ENCODE measurements at regions not wholly inside any gene's neighbourhood (a gene's known extent, or its start where the extent isn't known, plus 50 kb on each side); places are given as distances from the start of the nearest gene placed in this dataset.
"Not testable (repeated sequence)": the region's sequence is repeated elsewhere in the genome, so short reads cannot be mapped to it uniquely, and the experiment has no call there.

DNA sequence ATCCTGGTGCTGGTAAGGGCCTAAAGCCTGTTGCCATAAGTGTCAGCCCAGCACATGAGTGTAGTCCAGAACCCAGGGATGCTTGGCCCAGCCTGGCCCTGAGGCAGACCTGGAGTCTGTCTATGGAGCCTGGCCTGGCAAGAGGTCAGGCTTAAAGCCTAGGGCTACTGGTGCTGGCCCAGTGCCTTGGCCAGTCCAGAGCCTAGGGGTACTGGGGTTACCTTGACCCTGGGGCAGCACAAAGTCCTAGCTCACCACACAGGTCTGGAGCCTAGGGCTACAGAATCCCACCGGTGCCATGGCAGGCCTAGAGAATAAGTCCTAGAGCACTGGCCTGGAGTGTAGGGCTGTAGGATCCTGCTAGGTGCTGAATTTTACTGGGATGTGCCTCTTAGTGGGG is 393.8 kb downstream of the MAGEE1 start:
- intact Hi-C loops (cut with micrococcal nuclease; ENCODE audit: unreplicated experiment) = no loop called here
- no peaks in the 10 kb centered on the region for H3K4me1 Mint-ChIP-seq (ENCODE audit: low read depth, unreplicated experiment)
- CTCF ChIA-PET = no interaction called here
- no peak overlapping the region for H3K27ac Mint-ChIP-seq (ENCODE audit: unreplicated experiment)
- peaks cover 6% of the 10 kb centered on the region for H3K9me3 Mint-ChIP-seq (ENCODE audit: low read depth, unreplicated experiment)
- H3K4me3 Mint-ChIP-seq (ENCODE audit: low read depth, unreplicated experiment) = no peak overlapping the region
- no TSS peak for BruUV-seq (replicated peaks)
- no peak for DNase-seq
- TF ChIP-seq, protein P1, sequence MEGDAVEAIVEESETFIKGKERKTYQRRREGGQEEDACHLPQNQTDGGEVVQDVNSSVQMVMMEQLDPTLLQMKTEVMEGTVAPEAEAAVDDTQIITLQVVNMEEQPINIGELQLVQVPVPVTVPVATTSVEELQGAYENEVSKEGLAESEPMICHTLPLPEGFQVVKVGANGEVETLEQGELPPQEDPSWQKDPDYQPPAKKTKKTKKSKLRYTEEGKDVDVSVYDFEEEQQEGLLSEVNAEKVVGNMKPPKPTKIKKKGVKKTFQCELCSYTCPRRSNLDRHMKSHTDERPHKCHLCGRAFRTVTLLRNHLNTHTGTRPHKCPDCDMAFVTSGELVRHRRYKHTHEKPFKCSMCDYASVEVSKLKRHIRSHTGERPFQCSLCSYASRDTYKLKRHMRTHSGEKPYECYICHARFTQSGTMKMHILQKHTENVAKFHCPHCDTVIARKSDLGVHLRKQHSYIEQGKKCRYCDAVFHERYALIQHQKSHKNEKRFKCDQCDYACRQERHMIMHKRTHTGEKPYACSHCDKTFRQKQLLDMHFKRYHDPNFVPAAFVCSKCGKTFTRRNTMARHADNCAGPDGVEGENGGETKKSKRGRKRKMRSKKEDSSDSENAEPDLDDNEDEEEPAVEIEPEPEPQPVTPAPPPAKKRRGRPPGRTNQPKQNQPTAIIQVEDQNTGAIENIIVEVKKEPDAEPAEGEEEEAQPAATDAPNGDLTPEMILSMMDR (IDR thresholded peaks at IDR 0.05; ENCODE audit: unreplicated experiment) = no peak
- H3K27me3 Mint-ChIP-seq (ENCODE audit: unreplicated experiment) = no peaks in the 10 kb centered on the region
- H3K36me3 Mint-ChIP-seq (ENCODE audit: insufficient read depth, unreplicated experiment) = no peaks in the 10 kb centered on the region

DNA sequence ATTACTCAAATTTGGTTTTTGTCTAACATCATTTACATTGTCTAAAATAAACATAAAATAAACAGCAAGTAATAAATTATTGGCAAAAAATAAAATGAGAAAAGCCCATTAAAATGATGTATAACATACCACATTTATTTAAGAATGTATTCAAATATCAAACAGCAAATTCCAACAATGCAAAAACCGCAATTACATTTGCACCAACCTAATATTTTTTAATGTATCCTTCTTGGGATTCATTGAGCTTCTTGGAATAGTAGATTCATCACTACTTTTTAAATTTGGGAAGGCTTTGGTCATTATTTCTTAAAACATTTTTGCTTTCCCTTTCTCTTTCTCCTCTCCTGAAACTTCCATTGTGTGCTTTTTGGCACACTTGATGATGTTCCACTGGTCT is 400.2 kb downstream of the MAGEE1 start:
- TF ChIP-seq, protein P1 (IDR thresholded peaks at IDR 0.05; ENCODE audit: unreplicated experiment) = no peak
- CTCF ChIA-PET = no interaction called here
- Mint-ChIP-seq H3K27ac (ENCODE audit: unreplicated experiment) (no peak overlapping the region), H3K9me3 (ENCODE audit: low read depth, unreplicated experiment) (peaks cover 3% of the 10 kb centered on the region), H3K4me1 (ENCODE audit: low read depth, unreplicated experiment) (no peaks in the 10 kb centered on the region), H3K27me3 (ENCODE audit: unreplicated experiment) (no peaks in the 10 kb centered on the region), H3K4me3 (ENCODE audit: low read depth, unreplicated experiment) (no peak overlapping the region), H3K36me3 (ENCODE audit: insufficient read depth, unreplicated experiment) (no peaks in the 10 kb centered on the region)
- intact Hi-C loops (cut with micrococcal nuclease; ENCODE audit: unreplicated experiment) = no loop called here
- BruUV-seq (replicated peaks) = no TSS peak
- DNase-seq = no peak

DNA sequence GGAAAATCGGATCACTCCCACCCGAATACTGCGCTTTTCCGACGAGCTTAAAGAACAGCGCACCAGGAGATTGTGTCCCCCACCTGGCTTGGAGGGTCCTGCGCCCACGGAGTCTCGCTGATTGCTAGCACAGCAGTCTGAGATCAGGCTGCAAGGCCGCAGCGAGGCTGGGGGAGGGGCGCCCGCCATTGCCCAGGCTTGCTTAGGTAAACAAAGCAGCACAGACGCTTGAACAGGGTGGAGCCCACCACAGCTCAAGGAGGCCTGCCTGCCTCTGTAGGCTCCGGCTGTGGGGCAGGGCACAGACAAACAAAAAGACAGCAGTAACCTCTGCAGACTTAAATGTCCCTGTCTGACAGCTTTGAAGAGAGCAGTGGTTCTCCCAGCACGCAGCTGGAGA is 413.4 kb downstream of the MAGEE1 start:
- H3K27me3 Mint-ChIP-seq (ENCODE audit: unreplicated experiment); H3K4me3 Mint-ChIP-seq (ENCODE audit: low read depth, unreplicated experiment); H3K4me1 Mint-ChIP-seq (ENCODE audit: low read depth, unreplicated experiment); CTCF ChIA-PET; H3K27ac Mint-ChIP-seq (ENCODE audit: unreplicated experiment); DNase-seq; H3K9me3 Mint-ChIP-seq (ENCODE audit: low read depth, unreplicated experiment); H3K36me3 Mint-ChIP-seq (ENCODE audit: insufficient read depth, unreplicated experiment); intact Hi-C loops (cut with micrococcal nuclease; ENCODE audit: unreplicated experiment); BruUV-seq (replicated peaks): not testable (repeated sequence)

DNA sequence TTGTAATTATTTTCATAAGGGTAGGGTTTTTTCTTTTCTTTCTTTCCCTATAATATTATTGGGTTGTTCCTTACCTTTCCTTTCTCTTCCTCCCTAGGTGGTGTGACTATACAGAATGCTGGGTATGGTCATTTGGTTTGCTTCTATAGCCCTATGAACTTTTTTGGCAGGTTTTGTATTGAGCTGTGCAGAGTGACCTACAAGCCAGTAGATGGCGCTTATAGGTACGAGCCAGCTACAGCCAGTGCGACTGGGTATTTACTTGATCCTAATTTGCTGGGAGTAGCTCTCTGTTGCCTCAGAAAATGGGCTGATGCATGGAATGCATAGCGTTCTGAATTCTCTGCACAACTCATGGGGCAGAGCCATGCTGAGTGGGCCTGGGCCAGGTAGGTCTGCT is 423.3 kb downstream of the MAGEE1 start:
- Mint-ChIP-seq H3K4me1 (ENCODE audit: low read depth, unreplicated experiment) (no peaks in the 10 kb centered on the region), H3K4me3 (ENCODE audit: low read depth, unreplicated experiment) (no peak overlapping the region), H3K9me3 (ENCODE audit: low read depth, unreplicated experiment) (peaks cover 6% of the 10 kb centered on the region), H3K27ac (ENCODE audit: unreplicated experiment) (no peak overlapping the region), H3K36me3 (ENCODE audit: insufficient read depth, unreplicated experiment) (no peaks in the 10 kb centered on the region), H3K27me3 (ENCODE audit: unreplicated experiment) (no peaks in the 10 kb centered on the region)
- TF ChIP-seq, protein P1 (IDR thresholded peaks at IDR 0.05; ENCODE audit: unreplicated experiment) = no peak
- no TSS peak for BruUV-seq (replicated peaks)
- no peak for DNase-seq
- intact Hi-C loops (cut with micrococcal nuclease; ENCODE audit: unreplicated experiment) = no loop called here
- CTCF ChIA-PET = no interaction called here

DNA sequence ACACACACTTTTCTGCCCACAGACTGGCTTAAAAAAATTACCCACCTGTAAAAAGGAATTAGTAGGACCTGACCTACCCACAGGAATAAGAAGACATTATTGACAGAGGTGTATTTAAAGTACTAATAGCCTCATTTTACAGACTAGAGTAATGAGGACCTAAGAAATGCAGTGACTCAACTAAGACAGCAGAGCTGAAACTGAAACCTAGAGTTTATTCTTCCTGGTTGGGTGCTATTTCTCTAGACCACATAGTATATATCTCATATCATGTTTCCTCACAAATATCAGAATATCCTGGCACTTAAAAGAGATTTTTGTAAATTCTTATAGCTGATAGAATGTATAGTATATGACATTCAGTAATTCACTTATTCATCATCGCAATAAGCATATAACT is 435.0 kb downstream of the MAGEE1 start:
- DNase-seq = no peak
- H3K36me3 Mint-ChIP-seq (ENCODE audit: insufficient read depth, unreplicated experiment) = no peaks in the 10 kb centered on the region
- H3K9me3 Mint-ChIP-seq (ENCODE audit: low read depth, unreplicated experiment) = peaks cover 2% of the 10 kb centered on the region
- no peak overlapping the region for H3K4me3 Mint-ChIP-seq (ENCODE audit: low read depth, unreplicated experiment)
- H3K27me3 Mint-ChIP-seq (ENCODE audit: unreplicated experiment) = no peaks in the 10 kb centered on the region
- TF ChIP-seq, protein P1 (IDR thresholded peaks at IDR 0.05; ENCODE audit: unreplicated experiment) = no peak
- no peak overlapping the region for H3K27ac Mint-ChIP-seq (ENCODE audit: unreplicated experiment)
- CTCF ChIA-PET = no interaction called here
- H3K4me1 Mint-ChIP-seq (ENCODE audit: low read depth, unreplicated experiment) = no peaks in the 10 kb centered on the region
- no TSS peak for BruUV-seq (replicated peaks)
- intact Hi-C loops (cut with micrococcal nuclease; ENCODE audit: unreplicated experiment) = no loop called here
